Epithelial cell of proximal tubule (primary cell): ENCODE measurements at regions not wholly inside any gene's neighbourhood (a gene's known extent, or its start where the extent isn't known, plus 50 kb on each side); places are given as distances from the start of the nearest gene placed in this dataset.

ENCODE experiments used
- DNase-seq: peaks from one replicate; pipeline ENCODE4 v3.0.0-alpha.2; 2011; ENCODE audit warnings: low read depth
- H3K4me3 ChIP-seq: 2 replicates; pipeline ENCODE4 v1.5.1; 2011; ENCODE audit warnings: low read depth, mild to moderate bottlenecking, low read length
- TF ChIP-seq, protein P1 (sequence below): conservative IDR thresholded peaks from 2 replicates; pipeline ENCODE4 v1.5.1; 2012; ENCODE audit warnings: low read depth, mild to moderate bottlenecking, low read length

DNA sequence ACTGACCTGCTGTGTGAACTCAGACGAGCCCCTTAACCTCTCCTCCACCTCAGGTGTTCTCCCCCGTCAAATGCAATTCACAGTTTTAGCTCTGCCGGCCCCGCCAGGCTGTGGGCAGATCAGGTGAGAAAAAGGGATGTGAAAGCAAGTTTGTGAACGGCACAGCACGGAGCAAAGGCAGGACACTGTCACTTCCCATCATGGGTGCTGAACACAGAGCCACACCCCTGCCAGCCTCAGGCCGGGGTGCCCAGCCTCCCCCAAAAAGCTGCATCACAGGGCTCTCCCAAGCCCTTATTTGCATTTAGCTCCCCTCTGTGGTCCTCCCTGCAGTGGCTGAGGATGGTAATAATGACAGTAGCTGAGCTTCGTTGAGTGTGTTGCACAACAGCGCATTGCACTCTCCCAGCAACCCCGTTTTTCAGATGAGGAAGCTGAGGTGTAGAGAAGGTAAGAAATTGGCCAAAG, 88.8 kb upstream of the TNRC6C start:
- no peak for DNase-seq
- TF ChIP-seq, protein P1, sequence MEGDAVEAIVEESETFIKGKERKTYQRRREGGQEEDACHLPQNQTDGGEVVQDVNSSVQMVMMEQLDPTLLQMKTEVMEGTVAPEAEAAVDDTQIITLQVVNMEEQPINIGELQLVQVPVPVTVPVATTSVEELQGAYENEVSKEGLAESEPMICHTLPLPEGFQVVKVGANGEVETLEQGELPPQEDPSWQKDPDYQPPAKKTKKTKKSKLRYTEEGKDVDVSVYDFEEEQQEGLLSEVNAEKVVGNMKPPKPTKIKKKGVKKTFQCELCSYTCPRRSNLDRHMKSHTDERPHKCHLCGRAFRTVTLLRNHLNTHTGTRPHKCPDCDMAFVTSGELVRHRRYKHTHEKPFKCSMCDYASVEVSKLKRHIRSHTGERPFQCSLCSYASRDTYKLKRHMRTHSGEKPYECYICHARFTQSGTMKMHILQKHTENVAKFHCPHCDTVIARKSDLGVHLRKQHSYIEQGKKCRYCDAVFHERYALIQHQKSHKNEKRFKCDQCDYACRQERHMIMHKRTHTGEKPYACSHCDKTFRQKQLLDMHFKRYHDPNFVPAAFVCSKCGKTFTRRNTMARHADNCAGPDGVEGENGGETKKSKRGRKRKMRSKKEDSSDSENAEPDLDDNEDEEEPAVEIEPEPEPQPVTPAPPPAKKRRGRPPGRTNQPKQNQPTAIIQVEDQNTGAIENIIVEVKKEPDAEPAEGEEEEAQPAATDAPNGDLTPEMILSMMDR: no peak
- H3K4me3 ChIP-seq: no peak overlapping the region

DNA sequence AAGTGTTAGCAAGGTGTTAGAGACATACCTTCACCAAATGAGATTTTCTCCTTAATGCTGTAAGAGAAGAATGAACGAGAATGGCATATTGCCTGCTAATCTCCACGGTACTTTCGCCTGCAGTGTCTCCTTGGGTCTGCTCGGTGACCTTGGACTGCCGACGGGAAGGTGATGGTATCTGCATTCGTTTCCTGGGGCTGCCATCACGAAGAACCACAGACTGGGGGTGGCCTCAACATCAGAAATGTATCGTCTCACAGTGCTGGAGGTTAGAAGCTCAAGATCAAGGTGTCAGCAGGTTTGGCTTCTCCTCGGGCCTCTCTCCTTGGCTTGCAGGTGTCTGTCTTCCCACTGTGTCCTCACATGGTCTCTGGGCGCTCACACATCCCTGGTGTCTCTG, 86.3 kb upstream of the TNRC6C start:
- TF ChIP-seq, protein P1: no peak
- no peak overlapping the region for H3K4me3 ChIP-seq
- no peak for DNase-seq

DNA sequence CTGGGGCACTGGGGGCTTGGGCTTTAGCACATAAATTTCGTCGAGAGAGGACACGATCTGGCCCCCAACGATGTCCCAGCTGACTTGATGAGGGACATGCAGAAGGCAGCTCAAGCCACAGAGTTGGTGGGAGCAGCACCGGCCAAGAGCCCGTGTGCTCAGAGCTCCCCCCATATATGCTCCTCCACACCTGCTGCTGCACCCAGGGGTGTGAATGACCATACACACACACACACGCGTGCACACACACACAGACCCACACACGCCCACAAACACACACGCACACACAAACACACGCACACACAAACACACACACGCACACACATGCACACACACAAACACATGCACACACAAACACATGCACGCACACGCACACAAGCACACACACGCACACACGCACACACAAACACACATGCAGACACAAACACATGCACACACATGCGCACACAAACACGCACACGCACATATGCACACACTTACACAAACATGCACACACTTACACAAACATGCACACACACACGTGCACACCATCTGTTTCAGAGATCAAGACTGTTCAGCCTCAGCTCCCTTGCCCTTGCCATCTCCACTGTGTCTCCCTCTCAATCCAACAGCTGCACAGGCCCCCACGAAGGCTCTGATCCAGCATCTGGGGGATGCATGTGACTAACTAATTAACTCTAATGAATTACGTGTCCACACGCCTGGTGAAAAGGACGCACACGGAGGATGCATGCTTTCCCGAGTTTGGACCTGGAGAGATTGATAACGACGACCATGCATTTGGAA, 85.6 kb upstream of the TNRC6C start:
- H3K4me3 ChIP-seq: no peak overlapping the region
- TF ChIP-seq, protein P1: no peak
- no peak for DNase-seq

DNA sequence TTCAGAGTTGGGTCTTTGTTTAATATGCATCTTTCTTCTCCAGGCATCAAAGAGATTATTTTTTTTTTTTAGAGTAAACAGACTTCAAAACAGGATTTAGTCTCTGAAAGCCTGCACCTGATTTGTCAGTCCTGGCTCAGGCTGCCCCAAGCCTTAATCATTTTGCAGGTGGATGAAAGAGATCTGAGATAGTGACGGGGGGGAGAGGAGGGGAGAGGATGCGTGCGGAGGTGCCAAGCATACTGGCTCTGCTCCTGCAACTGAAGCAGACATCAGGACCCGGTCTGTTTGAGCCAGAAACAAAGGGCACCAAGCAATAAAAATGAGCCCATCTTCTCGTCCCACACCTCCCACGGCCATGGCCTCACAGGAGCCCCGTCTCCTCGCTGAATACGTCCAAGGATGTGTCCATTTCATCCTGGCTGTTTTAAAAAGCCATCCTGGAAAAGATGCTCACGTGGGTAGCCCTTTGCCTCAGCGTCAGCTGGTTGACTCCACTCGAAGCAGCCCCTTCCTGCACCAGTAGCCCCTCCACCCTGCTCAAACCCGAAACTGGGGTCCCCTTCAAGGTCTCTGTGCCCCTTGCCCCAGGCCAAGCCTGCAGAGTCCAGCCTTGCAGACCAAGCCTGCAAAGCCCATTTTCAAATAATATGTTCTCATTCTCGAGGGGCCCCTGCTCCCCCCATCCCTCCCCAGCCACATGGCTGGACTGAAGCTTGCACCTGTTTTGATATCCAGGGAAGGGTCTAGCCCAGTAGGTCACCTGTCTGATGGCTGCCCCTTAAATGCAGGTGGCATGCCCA, 84.8 kb upstream of the TNRC6C start:
- TF ChIP-seq, protein P1: no peak
- no peak overlapping the region for H3K4me3 ChIP-seq
- no peak for DNase-seq

DNA sequence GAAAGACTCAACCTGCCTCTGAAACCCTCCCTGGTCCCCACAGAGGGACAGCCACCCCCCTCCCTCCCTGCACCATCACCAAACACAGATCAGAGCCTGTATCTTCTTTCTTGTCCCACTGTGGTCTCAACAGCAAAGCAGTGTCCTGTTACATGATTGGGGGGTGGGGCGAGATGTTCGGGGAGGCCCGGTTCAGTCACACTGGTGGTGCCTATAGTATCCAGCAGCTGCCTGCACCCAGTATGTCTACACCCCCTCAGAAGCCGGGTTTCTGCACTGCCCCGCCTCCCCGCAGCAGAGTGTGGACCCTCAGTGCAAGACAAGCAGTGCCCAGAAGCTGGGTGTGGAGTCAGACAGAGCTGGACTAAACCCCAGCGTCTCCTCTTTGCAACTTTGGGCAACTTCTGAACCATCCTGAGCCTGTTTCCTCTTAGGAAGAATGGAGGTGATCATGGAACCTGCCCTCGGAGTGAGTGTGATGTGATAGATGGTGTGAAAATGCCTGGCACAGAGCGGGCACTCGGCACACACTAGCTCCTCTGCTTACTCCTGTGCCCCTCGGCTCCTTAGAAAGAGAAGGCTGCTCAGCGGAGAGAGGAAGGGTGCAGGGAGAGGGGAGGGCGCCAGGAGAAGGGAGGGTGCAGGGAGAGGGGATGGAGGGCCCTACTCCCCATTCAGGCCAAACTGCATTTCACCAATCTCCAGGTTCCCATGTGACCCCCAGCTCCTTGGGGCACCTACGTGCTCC, 84.0 kb upstream of the TNRC6C start:
- no peak overlapping the region for H3K4me3 ChIP-seq
- TF ChIP-seq, protein P1: no peak
- DNase-seq: no peak

DNA sequence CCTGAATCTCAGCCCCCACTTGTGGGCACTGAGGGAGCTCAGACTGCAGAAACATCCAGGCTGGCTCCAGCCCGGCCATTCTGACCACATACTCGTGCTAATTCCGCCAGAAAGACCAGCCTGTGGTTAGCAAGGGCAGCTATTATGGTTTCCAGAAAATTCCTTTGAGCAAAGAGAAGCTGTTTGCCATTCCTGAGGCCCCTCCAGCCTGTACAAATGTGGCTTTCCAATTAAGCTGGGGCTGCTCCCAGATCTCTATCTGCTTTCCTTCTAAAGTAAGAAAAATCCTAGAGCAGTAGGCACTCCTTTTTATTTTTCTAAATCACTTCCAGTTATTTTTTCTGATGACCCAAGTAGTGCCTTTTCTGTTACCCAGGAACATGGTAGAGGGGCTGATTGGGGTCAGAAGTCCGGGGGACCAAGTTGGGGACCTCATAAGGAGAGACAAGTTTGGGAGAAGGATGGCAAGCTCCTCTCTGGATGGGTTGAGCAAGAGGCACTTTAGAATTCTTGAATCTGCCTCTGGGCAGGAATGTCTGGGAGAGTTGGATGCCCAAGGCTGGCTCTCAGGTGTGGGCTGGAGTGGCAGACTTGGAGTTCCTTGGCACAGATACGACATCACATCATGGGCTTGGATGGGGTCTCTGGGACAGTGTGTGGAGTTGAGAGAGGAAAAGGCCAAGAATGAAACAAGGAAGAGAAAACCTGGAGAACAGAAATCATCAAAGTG, 83.3 kb upstream of the TNRC6C start:
- TF ChIP-seq, protein P1: no peak
- no peak for DNase-seq
- no peak overlapping the region for H3K4me3 ChIP-seq
